Esophagus muscularis mucosa (tissue), 4 donors: ENCODE measurements at regions not wholly inside any gene's neighbourhood (a gene's known extent, or its start where the extent isn't known, plus 50 kb on each side); places are given as distances from the start of the nearest gene placed in this dataset.
"Not testable (repeated sequence)": the region's sequence is repeated elsewhere in the genome, so short reads cannot be mapped to it uniquely, and the experiment has no call there.

Experiments used
- DNase-seq: peaks from one replicate; pipeline ENCODE4 v3.0.0-alpha.2; 2017; ENCODE audit errors: extremely low spot score
- H3K27ac ChIP-seq, 4 donors: fragments of 200-600 bp; sonication (generic); replicated peaks in 1 of 4; 1 replicate in 3 of 4; 2 replicates in 1 of 4; pipeline ENCODE4 v1.5.1; 2016 to 2019; ENCODE audit warnings: mild to moderate bottlenecking in 1 of 4
- H3K27me3 ChIP-seq, 4 donors: fragments of 200-600 bp; sonication (generic); one replicate each; pipeline versions ENCODE4 v1.5.1 to v1.6.0; 2016 to 2019
- H3K36me3 ChIP-seq, 4 donors: fragments of 200-600 bp; sonication (generic); one replicate each; pipeline ENCODE4 v1.5.1; 2016 to 2019
- H3K4me1 ChIP-seq, 4 donors: fragments of 200-600 bp; sonication (generic); one replicate each; pipeline ENCODE4 v1.5.1; 2016 to 2019
- H3K4me3 ChIP-seq, 4 donors: fragments of 200-600 bp; sonication (generic); 1 replicate in 2 of 4; 2 replicates in 2 of 4; pipeline ENCODE4 v1.5.1; 2016 to 2019; ENCODE audit warnings: mild to moderate bottlenecking in 4 of 4, moderate library complexity in 1 of 4
- H3K9me3 ChIP-seq, 4 donors: fragments of 200-600 bp; sonication (generic); 1 replicate in 3 of 4; 2 replicates in 1 of 4; pipeline ENCODE4 v1.5.1; 2016 to 2019
- EP300 ChIP-seq: sonication (generic); formaldehyde crosslinking; IDR thresholded peaks from one replicate; pipeline ENCODE4 v1.6.1; 2017; ENCODE audit warnings: antibody characterized with exemption
- POLR2A ChIP-seq: fragments of 450-650 bp; IDR thresholded peaks from one replicate; pipeline ENCODE4 v1.6.1; 2017; ENCODE audit warnings: antibody characterized with exemption, moderate library complexity, mild to moderate bottlenecking, low read depth
- POLR2AphosphoS5 ChIP-seq, 2 donors: sonication (generic); formaldehyde crosslinking; IDR thresholded peaks; one replicate each; pipeline ENCODE4 v1.6.1; 2017; ENCODE audit warnings: antibody characterized with exemption in 2 of 2
- WGBS: methylation state at CpG from one replicate; pipeline ENCODE4 v1.1.5; 2018; 5-methylcytosine and 5-hydroxymethylcytosine counted together
- intact Hi-C: fragments of 100-400 bp; cut with DNase I; formaldehyde crosslinking; loops from one replicate; pipeline ENCODE4 v1.15.1; 2023
- TF ChIP-seq, protein P1 (sequence below), 3 experiments: fragments of 200-600 bp in 2 of 3; fragments of 450-650 bp in 1 of 3; sonication (generic) in 2 of 3; IDR thresholded peaks; one replicate each; pipeline ENCODE4 v1.5.1; 2017 to 2019; ENCODE audit warnings: antibody characterized with exemption in 3 of 3, mild to moderate bottlenecking in 2 of 3, moderate library complexity in 1 of 3

DNA sequence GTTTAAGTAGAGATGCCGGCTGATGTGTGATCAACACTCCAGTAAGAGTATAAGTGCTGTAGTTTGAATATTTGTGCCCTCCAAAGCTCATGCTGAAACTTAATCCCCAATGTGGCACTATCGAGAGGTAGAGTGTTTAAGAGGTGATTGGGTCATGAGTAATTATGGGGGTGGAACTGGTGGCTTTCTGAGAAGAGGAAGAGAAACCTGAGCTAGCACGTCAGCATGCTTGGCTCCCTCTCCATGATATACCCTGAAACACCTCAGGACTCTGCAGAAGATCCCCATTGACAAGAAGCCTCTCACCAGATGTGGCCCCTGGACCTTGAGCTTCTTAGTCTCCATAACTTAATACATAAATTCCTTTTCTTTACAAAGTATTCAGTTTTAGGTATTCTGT is 584.8 kb downstream of the TSN start:
- 81% methylated on average over 3 of the region's 3 CpGs for WGBS
- Histone ChIP-seq H3K27me3 (no peaks in the 10 kb centered on the region), H3K9me3 (no peaks in the 10 kb centered on the region), H3K27ac (no peak overlapping the region), H3K4me1 (no peaks in the 10 kb centered on the region), H3K4me3 (no peak overlapping the region), H3K36me3 (no peaks in the 10 kb centered on the region)
- intact Hi-C loops: no loop called here
- TF ChIP-seq, protein P1, sequence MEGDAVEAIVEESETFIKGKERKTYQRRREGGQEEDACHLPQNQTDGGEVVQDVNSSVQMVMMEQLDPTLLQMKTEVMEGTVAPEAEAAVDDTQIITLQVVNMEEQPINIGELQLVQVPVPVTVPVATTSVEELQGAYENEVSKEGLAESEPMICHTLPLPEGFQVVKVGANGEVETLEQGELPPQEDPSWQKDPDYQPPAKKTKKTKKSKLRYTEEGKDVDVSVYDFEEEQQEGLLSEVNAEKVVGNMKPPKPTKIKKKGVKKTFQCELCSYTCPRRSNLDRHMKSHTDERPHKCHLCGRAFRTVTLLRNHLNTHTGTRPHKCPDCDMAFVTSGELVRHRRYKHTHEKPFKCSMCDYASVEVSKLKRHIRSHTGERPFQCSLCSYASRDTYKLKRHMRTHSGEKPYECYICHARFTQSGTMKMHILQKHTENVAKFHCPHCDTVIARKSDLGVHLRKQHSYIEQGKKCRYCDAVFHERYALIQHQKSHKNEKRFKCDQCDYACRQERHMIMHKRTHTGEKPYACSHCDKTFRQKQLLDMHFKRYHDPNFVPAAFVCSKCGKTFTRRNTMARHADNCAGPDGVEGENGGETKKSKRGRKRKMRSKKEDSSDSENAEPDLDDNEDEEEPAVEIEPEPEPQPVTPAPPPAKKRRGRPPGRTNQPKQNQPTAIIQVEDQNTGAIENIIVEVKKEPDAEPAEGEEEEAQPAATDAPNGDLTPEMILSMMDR (IDR thresholded peaks at IDR 0.05): no peak
- TF ChIP-seq POLR2AphosphoS5 (IDR thresholded peaks at IDR 0.05) (no peak), POLR2A (no peak), EP300 (no peak)
- no peak for DNase-seq

DNA sequence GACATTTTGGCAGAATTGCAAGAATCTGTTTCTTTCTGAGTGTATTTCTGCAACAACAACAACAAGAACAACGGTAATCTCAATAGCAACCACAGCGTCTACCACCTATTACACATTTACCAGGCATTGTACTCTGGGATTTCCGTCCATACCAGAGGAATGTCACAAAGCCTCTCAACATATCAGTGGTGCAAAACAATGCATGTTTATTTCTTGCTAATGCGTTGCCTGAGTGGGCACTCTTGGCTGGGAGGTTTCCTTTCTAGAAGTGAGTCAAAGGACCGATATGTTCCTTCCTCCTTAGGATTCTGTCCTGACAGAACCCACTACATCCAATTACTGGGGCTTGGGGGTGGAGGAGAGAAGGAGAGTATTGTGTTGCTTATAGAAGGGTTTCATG is 585.6 kb downstream of the TSN start:
- Histone ChIP-seq H3K4me1 (no peaks in the 10 kb centered on the region), H3K36me3 (no peaks in the 10 kb centered on the region), H3K9me3 (no peaks in the 10 kb centered on the region), H3K27me3 (no peaks in the 10 kb centered on the region), H3K4me3 (no peak overlapping the region), H3K27ac (no peak overlapping the region)
- TF ChIP-seq, protein P1 (IDR thresholded peaks at IDR 0.05): no peak
- no peak for TF ChIP-seq POLR2A
- TF ChIP-seq POLR2AphosphoS5 (IDR thresholded peaks at IDR 0.05): no peak
- TF ChIP-seq EP300: no peak
- intact Hi-C loops: no loop called here
- WGBS: 93% methylated on average over 5 of the region's 5 CpGs
- no peak for DNase-seq

DNA sequence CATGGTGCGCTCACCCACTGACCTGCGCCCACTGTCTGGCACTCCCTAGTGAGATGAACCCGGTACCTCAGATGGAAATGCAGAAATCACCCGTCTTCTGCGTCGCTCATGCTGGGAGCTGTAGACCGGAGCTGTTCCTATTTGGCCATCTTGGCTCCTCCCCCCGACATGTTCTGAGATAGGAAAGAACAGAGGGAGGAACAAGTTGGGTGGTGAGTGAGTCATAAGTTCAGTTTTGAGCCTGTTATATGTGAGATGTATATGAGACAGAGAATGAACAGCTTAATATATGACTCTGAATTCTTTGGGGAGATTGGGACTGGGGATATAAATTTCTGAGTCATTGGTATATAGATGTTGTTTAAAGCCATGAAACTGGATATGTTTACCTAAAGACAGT is 596.7 kb downstream of the TSN start:
- H3K4me1 ChIP-seq, H3K27ac ChIP-seq, H3K4me3 ChIP-seq, H3K27me3 ChIP-seq, DNase-seq, H3K36me3 ChIP-seq, H3K9me3 ChIP-seq, intact Hi-C loops: not testable (repeated sequence)
- 82% methylated on average over 8 of the region's 8 CpGs for WGBS

DNA sequence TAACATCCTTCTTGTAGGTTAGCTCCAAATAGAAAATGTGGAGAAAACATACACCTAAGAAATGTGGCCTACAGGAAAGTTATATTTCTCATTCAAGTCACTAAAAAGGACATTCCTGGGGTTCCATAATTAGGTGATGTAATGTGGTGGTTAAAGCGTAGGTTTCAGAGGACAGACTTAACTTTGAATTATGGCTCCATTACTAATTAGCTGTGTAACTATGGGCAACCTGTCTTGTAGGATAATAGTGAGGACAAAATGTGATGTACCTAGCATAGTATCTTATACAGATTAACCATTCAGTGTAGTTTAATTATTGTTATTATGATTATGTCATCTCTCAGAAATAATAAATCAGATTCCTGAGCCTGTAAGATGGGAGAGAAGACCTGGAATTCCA is 602.5 kb downstream of the TSN start:
- Histone ChIP-seq H3K36me3 (no peaks in the 10 kb centered on the region), H3K27ac (no peak overlapping the region), H3K27me3 (no peaks in the 10 kb centered on the region), H3K9me3 (no peaks in the 10 kb centered on the region), H3K4me1 (no peaks in the 10 kb centered on the region), H3K4me3 (no peak overlapping the region)
- DNase-seq: no peak
- intact Hi-C loops: no loop called here
- 88% methylated on average over 1 of the region's 1 CpG for WGBS
- no peak for TF ChIP-seq EP300
- TF ChIP-seq, protein P1 (IDR thresholded peaks at IDR 0.05): no peak
- TF ChIP-seq POLR2AphosphoS5 (IDR thresholded peaks at IDR 0.05): no peak
- no peak for TF ChIP-seq POLR2A

DNA sequence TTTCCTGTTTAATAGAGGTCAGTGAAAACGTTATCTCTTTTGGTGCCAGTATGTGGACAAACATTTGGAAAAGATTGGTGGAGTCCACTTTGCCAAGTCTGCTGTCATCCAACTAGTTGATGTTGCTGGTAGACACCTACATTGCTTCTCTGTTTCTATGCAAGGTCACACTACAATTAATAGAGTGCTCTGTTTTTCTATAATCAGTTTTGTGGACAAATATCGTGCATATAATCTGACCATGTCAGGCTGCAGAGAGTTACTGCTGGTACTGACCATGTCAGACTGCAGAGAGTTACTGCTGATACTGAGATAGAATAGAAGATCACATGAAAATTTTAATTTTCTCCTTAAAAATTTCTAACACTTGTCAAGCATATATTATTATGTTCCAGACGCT is 603.3 kb downstream of the TSN start:
- 66% methylated on average over 3 of the region's 3 CpGs for WGBS
- H3K27me3 ChIP-seq: no peaks in the 10 kb centered on the region
- no peak for DNase-seq
- H3K4me3 ChIP-seq: no peak overlapping the region
- H3K36me3 ChIP-seq: no peaks in the 10 kb centered on the region
- TF ChIP-seq POLR2A (no peak), POLR2AphosphoS5 (IDR thresholded peaks at IDR 0.05) (no peak), EP300 (no peak)
- TF ChIP-seq, protein P1 (IDR thresholded peaks at IDR 0.05): no peak
- no peaks in the 10 kb centered on the region for H3K9me3 ChIP-seq
- H3K27ac ChIP-seq: no peak overlapping the region
- H3K4me1 ChIP-seq: no peaks in the 10 kb centered on the region
- intact Hi-C loops: no loop called here
